ENCODE measurements at regions not wholly inside any gene's neighbourhood (a gene's known extent, or its start where the extent isn't known, plus 50 kb on each side); places are given as distances from the start of the nearest gene placed in this dataset.

- Histone ChIP-seq H3K36me3 (no peaks in the 10 kb centered on the region), H3K4me3 (no peak overlapping the region), H3K27ac (no peak overlapping the region), H3K27me3 (peaks cover 0 to 4% (median 3%) of the 10 kb centered on the region in 3 donors), H3K9me3 (no peaks in the 10 kb centered on the region), H3K4me1 (no peaks in the 10 kb centered on the region)
- no peak for TF ChIP-seq POLR2A (IDR thresholded peaks at IDR 0.05)
- TF ChIP-seq CTCF (IDR thresholded peaks at IDR 0.05 in 4 of 5, conservative IDR thresholded peaks at IDR 0.05 in 1 of 5), result no peak
- DNase-seq (no peak), ATAC-seq (no peak)
- intact Hi-C loops (cut with DNase I; ENCODE audit: low total_unique reads) (no loop called here), in situ Hi-C loops (cut with MboI; ENCODE audit: low sequenced_read_pairs in 4 of 4) (no loop called here)
Measured at GRCh38 chr15:59862191-59863155, 141.6 kb upstream of the FOXB1 start.

- H3K9me3 ChIP-seq, result no peaks in the 10 kb centered on the region
- DNase-seq, result no peak
- no peak for ATAC-seq
- H3K4me1 ChIP-seq, result no peaks in the 10 kb centered on the region
- no peaks in the 10 kb centered on the region for H3K36me3 ChIP-seq
- no peak for TF ChIP-seq POLR2A (IDR thresholded peaks at IDR 0.05)
- TF ChIP-seq CTCF (IDR thresholded peaks at IDR 0.05 in 4 of 5, conservative IDR thresholded peaks at IDR 0.05 in 1 of 5), result no peak
- peaks cover 0 to 4% (median 0%) of the 10 kb centered on the region in 3 donors for H3K27me3 ChIP-seq
- H3K27ac ChIP-seq, result no peak overlapping the region
- in situ Hi-C loops (cut with MboI; ENCODE audit: low sequenced_read_pairs in 4 of 4) (no loop called here), intact Hi-C loops (cut with DNase I; ENCODE audit: low total_unique reads) (no loop called here)
- no peak overlapping the region for H3K4me3 ChIP-seq
Measured at GRCh38 chr15:59847968-59848367, 156.1 kb upstream of the FOXB1 start.

- Histone ChIP-seq H3K36me3 (no peaks in the 10 kb centered on the region), H3K27ac (no peak overlapping the region), H3K4me3 (no peak overlapping the region), H3K27me3 (peaks cover 0 to 4% (median 0%) of the 10 kb centered on the region in 3 donors), H3K4me1 (no peaks in the 10 kb centered on the region), H3K9me3 (no peaks in the 10 kb centered on the region)
- in situ Hi-C loops (cut with MboI; ENCODE audit: low sequenced_read_pairs in 4 of 4) (no loop called here), intact Hi-C loops (cut with DNase I; ENCODE audit: low total_unique reads) (no loop called here)
- DNase-seq, result no peak
- TF ChIP-seq POLR2A (IDR thresholded peaks at IDR 0.05), result no peak
- ATAC-seq, result no peak
Measured at GRCh38 chr15:59845942-59846499, 156.9 kb upstream of the BNIP2 start.

DNA sequence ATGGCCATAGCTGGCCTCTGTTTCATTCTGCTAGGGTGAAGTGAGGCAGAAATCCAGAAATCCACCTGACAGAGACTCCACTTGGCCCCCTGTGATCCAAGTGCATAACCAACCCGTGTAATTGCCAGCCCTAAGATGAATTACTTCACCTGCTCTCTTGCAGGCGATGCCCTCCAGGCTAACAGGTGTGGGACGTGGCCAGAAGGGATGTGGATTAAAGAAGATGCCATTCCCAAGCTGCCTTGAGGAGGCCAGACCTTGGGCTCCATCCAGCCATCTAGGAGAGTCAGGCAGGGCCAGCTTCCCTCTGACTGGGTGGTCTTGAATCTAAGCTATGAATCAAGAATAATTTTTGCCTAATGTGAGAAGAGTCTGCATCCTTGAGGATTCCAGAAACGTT lies 154.5 kb upstream of the BNIP2 start:
- in situ Hi-C loops (cut with MboI; ENCODE audit: low sequenced_read_pairs in 4 of 4), result no loop called here

More for the DNA sequence above, 154.5 kb upstream of the BNIP2 start:
- no peak for ATAC-seq
- H3K27ac ChIP-seq, result no peak overlapping the region
- intact Hi-C loops (cut with DNase I; ENCODE audit: low total_unique reads), result no loop called here
- no peak for DNase-seq
- TF ChIP-seq POLR2A (IDR thresholded peaks at IDR 0.05), result no peak
- TF ChIP-seq CTCF (IDR thresholded peaks at IDR 0.05 in 4 of 5, conservative IDR thresholded peaks at IDR 0.05 in 1 of 5), result no peak
- no peaks in the 10 kb centered on the region for H3K27me3 ChIP-seq
- H3K4me3 ChIP-seq, result no peak overlapping the region
- H3K4me1 ChIP-seq, result no peaks in the 10 kb centered on the region
- H3K9me3 ChIP-seq, result no peaks in the 10 kb centered on the region
- no peaks in the 10 kb centered on the region for H3K36me3 ChIP-seq

All from gastrocnemius medialis (tissue), 4 donors.